Uterus (tissue), 3 donors: ENCODE measurements at regions not wholly inside any gene's neighbourhood (a gene's known extent, or its start where the extent isn't known, plus 50 kb on each side); places are given as distances from the start of the nearest gene placed in this dataset.

Source experiments
- DNase-seq, 2 donors: peaks; one replicate each; pipeline ENCODE4 v3.0.0-alpha.2; 2019 to 2020
- H3K27ac ChIP-seq, 2 donors: fragments of 200-600 bp; sonication (generic); 1 replicate in 1 of 2; 2 replicates in 1 of 2; pipeline ENCODE4 v1.5.1; 2016 to 2018
- H3K27me3 ChIP-seq, 2 donors: fragments of 200-600 bp; sonication (generic); one replicate each; pipeline ENCODE4 v1.5.1; 2018 to 2019; ENCODE audit warnings: control low read depth in 1 of 2
- H3K36me3 ChIP-seq, 2 donors: fragments of 200-600 bp; sonication (generic); one replicate each; pipeline ENCODE4 v1.5.1; 2019; ENCODE audit warnings: control low read depth in 1 of 2
- H3K4me1 ChIP-seq, 2 donors: fragments of 200-600 bp; sonication (generic); one replicate each; pipeline ENCODE4 v1.5.1; 2018 to 2019; ENCODE audit warnings: control low read depth in 1 of 2
- H3K4me3 ChIP-seq, 2 donors: fragments of 200-600 bp; sonication (generic); 1 replicate in 1 of 2; 2 replicates in 1 of 2; pipeline ENCODE4 v1.5.1; 2018 to 2019; ENCODE audit warnings: mild to moderate bottlenecking in 1 of 2
- H3K9me3 ChIP-seq, 2 donors: fragments of 200-600 bp; sonication (generic); one replicate each; pipeline ENCODE4 v1.5.1; 2019; ENCODE audit warnings: control low read depth in 1 of 2
- POLR2A ChIP-seq, 2 donors: fragments of 450-650 bp; IDR thresholded peaks; one replicate each; pipeline ENCODE4 v1.6.1; 2016; ENCODE audit warnings: antibody characterized with exemption in 2 of 2, mild to moderate bottlenecking in 1 of 2, moderate library complexity in 1 of 2
- intact Hi-C: fragments of 100-400 bp; cut with DNase I; formaldehyde crosslinking; loops from one replicate; pipeline ENCODE4 v1.15.1; 2023; ENCODE audit warnings: low total_unique reads
- TF ChIP-seq, protein P1 (sequence below), 4 experiments: fragments of 200-600 bp in 2 of 4; fragments of 450-650 bp in 2 of 4; sonication (generic) in 2 of 4; IDR thresholded peaks; one replicate each; pipeline ENCODE4 v1.5.1; 2016 to 2019; ENCODE audit warnings: antibody characterized with exemption in 4 of 4, mild to moderate bottlenecking in 2 of 4, moderate library complexity in 1 of 4
- donor health status: DM: yes; HTN: yes; CAD: no.

DNA sequence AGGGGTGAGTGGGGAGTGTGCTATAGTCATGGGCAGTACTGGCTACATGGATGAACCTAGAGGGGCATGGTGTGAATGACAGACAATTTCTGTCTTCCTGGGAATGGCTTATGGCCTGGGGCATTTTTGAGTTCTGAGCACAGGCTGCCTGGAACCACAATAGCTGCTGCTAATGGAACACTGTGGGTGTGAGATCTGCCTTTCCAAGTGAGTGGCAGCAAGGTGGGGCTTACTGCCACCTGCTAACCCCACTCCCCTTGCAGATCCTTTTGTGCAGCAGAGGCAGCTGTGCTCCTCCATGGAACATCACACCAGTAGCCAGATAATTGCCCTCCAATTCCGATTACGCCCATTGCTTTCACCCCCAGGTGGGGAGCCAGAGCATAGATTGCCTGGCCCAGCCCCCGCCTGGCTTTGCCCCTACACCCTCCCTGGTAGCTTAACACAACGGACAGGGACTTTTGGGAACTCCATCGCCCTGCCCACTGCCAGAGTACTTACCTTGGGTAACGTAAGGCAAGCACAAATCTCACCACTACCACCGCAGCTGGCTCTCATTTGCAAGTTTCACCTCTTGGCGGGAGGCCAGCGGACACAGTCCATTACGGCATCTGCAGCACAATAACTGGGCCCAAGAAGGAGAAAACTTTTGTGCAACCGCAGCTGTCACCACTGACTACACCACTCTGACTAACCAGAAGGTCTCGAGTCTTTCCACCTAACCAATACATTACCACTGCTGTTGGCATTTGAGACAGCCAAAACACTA, 421.2 kb upstream of the NWD2 start:
- Histone ChIP-seq H3K4me3 (no peak overlapping the region), H3K4me1 (no peaks in the 10 kb centered on the region), H3K27me3 (no peaks in the 10 kb centered on the region), H3K9me3 (no peaks in the 10 kb centered on the region), H3K36me3 (no peaks in the 10 kb centered on the region), H3K27ac (no peak overlapping the region)
- intact Hi-C loops = no loop called here
- DNase-seq = no peak
- TF ChIP-seq POLR2A (IDR thresholded peaks at IDR 0.05) = no peak
- TF ChIP-seq, protein P1, sequence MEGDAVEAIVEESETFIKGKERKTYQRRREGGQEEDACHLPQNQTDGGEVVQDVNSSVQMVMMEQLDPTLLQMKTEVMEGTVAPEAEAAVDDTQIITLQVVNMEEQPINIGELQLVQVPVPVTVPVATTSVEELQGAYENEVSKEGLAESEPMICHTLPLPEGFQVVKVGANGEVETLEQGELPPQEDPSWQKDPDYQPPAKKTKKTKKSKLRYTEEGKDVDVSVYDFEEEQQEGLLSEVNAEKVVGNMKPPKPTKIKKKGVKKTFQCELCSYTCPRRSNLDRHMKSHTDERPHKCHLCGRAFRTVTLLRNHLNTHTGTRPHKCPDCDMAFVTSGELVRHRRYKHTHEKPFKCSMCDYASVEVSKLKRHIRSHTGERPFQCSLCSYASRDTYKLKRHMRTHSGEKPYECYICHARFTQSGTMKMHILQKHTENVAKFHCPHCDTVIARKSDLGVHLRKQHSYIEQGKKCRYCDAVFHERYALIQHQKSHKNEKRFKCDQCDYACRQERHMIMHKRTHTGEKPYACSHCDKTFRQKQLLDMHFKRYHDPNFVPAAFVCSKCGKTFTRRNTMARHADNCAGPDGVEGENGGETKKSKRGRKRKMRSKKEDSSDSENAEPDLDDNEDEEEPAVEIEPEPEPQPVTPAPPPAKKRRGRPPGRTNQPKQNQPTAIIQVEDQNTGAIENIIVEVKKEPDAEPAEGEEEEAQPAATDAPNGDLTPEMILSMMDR (IDR thresholded peaks at IDR 0.05) = no peak

DNA sequence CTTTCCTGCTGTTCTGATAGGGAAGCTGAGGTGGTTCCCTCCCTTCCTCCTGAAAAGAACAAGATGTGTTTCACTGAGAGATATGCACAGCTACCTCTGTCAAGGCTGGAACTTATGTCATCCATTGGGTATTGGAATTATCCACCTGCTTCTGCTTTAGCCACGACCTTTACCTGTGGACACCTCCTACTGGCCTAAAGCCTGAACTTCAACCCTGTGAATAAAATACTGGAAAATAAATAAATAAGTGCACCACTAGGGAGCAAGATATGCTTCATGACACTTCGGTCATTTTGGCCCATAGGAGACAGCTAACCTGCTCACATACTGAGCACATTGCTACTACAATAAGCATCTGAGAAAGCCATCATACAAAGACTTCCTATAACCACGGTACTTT, 419.9 kb upstream of the NWD2 start:
- no peaks in the 10 kb centered on the region for H3K36me3 ChIP-seq
- no peaks in the 10 kb centered on the region for H3K4me1 ChIP-seq
- H3K4me3 ChIP-seq = no peak overlapping the region
- no peak overlapping the region for H3K27ac ChIP-seq
- H3K9me3 ChIP-seq = no peaks in the 10 kb centered on the region
- no peaks in the 10 kb centered on the region for H3K27me3 ChIP-seq
- intact Hi-C loops = no loop called here
- TF ChIP-seq, protein P1 (IDR thresholded peaks at IDR 0.05) = no peak
- no peak for TF ChIP-seq POLR2A (IDR thresholded peaks at IDR 0.05)
- no peak for DNase-seq

DNA sequence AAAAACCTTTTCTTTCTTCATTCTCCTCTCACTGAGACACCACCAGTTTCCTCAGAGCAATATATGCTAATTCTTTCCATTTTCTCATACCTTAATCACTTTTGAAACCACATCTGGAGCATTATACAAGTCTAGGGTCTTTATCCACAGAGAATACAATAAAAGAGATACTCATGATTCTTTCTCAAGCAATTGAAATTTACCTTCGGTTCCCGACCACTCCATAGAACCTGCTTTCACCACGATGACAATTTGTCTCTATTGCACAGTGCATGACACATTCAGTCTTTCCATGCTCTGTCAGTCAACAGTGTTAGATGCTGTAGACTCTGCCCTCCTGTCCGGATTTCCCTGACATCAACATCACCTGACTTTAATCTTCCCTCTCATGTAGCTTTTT, 409.3 kb upstream of the NWD2 start:
- Histone ChIP-seq H3K27me3 (no peaks in the 10 kb centered on the region), H3K36me3 (no peaks in the 10 kb centered on the region), H3K27ac (no peak overlapping the region), H3K9me3 (no peaks in the 10 kb centered on the region), H3K4me1 (no peaks in the 10 kb centered on the region), H3K4me3 (no peak overlapping the region)
- DNase-seq = no peak
- no peak for TF ChIP-seq POLR2A (IDR thresholded peaks at IDR 0.05)
- TF ChIP-seq, protein P1 (IDR thresholded peaks at IDR 0.05) = no peak
- intact Hi-C loops = no loop called here

DNA sequence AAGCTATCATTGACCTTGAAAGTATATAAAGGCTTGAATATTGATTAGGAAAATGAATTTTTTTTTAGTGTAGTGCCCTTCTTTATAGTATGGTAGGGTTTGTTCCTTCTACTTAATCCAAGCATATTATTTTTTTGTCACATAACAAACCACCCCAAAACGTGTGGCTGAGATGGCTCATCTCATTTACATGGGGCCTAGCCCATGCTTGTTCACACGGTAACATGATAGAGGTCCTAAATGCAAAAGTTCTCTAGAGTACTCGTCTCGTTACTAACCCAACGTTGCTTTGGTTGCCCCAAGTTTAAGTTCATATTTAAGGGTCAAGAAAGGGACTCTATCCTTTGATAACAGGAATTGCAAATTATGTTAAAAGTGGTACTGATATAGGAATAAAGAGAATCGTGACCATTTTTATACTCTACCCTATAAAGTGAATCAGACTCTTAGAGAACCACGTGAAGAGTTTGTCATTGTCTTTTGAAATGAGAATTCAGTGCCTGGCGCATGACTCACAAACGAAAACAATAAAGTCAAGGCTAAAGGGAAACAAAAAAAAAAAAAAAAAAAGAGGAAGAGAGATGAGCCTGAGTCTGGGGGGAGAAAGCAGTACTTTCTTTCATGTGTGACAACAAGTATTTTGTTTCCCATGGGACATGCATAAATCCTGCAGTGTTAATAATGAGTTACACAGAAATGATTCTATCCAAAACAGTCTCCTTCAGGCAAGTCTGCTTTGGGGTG, 402.8 kb upstream of the NWD2 start:
- Histone ChIP-seq H3K4me1 (no peaks in the 10 kb centered on the region), H3K4me3 (no peak overlapping the region), H3K36me3 (no peaks in the 10 kb centered on the region), H3K27me3 (no peaks in the 10 kb centered on the region), H3K9me3 (no peaks in the 10 kb centered on the region), H3K27ac (no peak overlapping the region)
- intact Hi-C loops = no loop called here
- TF ChIP-seq POLR2A (IDR thresholded peaks at IDR 0.05) = no peak
- TF ChIP-seq, protein P1 (IDR thresholded peaks at IDR 0.05) = no peak
- DNase-seq = no peak

DNA sequence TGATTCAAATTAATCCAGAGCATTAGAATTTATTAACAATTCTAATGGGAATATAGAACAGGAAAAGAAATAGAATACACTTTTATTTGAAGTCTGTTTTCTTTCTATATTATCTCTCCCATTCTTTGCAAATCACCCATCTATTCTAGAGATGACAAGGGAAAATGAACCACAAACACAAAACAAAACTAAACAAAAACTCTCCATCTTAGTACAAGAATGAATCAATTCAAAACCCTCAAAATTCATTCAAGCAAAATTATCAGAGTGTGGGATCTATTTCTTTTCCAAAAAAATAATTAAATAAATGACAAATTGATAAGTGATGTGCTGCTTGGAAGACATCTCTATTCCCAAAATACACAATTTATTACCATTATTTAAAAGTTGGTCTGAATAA, 400.1 kb upstream of the NWD2 start:
- Histone ChIP-seq H3K27me3 (no peaks in the 10 kb centered on the region), H3K27ac (no peak overlapping the region), H3K4me3 (no peak overlapping the region), H3K4me1 (no peaks in the 10 kb centered on the region), H3K9me3 (no peaks in the 10 kb centered on the region), H3K36me3 (no peaks in the 10 kb centered on the region)
- intact Hi-C loops = no loop called here
- DNase-seq = no peak
- no peak for TF ChIP-seq POLR2A (IDR thresholded peaks at IDR 0.05)
- TF ChIP-seq, protein P1 (IDR thresholded peaks at IDR 0.05) = no peak
